Activated CD8-positive, alpha-beta memory T cell treated with anti-CD3 and anti-CD28 coated beads, Interleukin-2, amount 50 U/mL, for 24 hours (primary cell): ENCODE measurements at regions not wholly inside any gene's neighbourhood (a gene's known extent, or its start where the extent isn't known, plus 50 kb on each side); places are given as distances from the start of the nearest gene placed in this dataset.

ENCODE experiments used
- DNase-seq: peaks from one replicate; pipeline ENCODE4 v3.0.0-alpha.2; 2020; ENCODE audit errors: extremely low read depth

DNA sequence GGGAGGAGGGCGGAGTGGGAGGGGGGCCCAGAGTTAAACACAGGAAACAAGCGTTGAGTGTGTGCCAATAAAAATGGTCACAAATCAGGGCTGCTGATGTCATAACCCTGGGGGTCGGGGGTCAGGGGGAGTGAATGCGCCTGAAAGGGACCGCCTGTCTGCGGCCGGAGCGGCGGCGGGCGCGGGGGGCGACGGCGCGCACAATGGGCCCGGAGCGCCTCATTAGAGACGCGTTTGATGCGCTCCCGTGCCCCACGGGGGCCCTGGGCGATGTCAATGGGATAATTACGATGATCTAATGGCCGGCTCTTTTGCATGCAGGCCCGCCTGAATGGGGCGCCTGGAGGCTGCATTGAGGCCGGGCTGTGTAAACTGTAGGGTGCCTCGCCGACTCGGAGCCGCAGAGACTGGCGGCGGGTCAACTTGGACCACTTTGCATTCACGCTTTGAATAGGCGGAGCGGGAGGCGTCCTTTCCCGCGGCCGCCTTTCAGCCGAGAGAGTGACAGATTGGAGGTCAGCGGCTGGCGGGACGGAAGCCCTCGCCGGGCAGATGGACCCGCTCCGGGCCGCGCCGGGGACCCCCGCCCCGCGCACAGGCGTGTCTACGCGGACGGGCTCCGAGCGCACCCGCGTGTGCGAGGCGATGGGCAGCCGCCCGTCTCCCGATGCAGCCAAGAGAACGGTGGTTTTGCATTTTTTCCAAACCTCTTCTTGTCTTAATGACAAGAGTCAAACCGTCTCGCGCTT is 296.1 kb downstream of the TFAP2C start:
- DNase-seq: no peak

DNA sequence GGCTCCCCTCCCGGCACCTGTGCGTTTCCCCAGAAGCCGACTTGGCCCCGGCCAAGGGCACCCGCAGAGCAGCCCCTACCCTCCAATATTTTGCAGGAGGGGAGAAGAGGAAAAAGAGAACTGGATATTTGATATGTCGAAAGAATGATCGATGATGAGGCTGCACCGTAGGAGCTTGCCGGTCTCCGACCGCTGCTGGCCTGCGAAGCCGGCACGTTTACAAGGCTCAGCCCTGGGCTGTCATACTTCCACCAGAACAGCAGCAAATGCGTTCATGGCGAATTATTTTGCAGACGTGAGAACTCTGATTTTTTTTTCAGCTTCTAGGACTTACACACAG is 296.7 kb downstream of the TFAP2C start:
- no peak for DNase-seq

- no peak for DNase-seq
Measured at GRCh38 chr20:56926501-56926900, 297.4 kb downstream of the TFAP2C start.

- no peak for DNase-seq
Measured at GRCh38 chr20:56927127-56927526, 298.0 kb downstream of the TFAP2C start.

DNA sequence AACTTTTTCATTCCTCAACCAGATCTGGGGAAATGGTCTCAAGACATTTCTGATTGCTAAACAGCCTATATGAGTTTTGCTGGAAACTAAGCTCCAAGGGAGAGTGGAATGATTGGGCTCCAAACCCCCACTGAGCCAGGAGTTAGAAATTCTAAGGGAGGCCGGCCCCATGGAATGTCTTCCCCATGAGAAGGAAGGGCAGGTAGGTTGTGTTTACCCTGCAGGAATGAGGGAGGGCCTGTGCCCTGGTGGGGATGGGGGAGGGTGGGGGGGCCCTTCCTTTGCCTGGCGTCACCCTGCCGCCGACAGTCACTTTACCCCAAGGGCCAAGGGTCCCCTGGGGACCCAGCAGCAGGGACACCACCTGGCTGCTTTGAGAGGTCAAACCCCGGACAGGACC is 298.9 kb downstream of the TFAP2C start:
- DNase-seq: no peak

DNA sequence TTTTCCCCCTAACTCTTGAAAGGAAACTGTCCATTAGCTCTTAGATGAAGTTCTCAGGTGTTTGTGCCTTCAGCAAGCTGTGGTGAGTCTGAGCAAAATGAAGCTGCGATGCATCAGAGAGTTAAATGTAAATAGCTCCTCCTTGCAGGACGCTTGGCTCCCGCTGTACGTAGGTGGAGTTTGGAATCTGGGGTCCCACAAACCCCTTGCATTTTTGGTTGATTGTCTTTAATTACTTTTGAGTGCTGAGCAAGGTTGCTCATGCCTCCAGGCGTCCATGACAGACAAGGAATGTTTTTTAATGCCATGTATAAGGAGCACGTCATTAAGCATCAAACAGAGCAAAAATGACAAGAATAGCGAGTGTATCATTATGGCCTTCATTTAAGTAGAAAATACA is 300.5 kb downstream of the TFAP2C start:
- no peak for DNase-seq

- DNase-seq: no peak
Measured at GRCh38 chr20:56930876-56931275, 301.8 kb downstream of the TFAP2C start.

- DNase-seq: no peak
Measured at GRCh38 chr20:56932575-56933330, 303.6 kb downstream of the TFAP2C start.

- no peak for DNase-seq
Measured at GRCh38 chr20:56933331-56933698, 304.2 kb downstream of the TFAP2C start.

GRCh38 chr20:56934888-56935287 is 305.8 kb downstream of the TFAP2C start:
- no peak for DNase-seq

DNA sequence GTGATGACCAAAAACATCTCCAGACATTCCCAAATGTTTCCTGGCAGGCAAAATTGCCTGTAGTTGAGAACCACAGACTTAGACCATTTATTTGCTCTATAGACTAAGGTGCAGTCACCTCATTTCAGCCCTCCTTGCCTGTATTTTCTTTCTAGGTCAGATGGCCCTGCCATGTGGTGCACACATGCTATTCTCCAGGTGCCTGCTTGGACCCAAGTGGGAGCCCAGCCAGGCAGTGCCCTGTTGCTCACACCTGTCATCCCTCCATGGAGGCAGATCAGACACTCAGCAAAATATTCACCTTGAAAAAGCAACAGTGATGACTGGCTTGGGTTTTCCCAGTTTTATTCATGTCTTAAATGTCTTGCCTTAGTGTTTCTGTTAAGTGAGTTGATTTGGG is 311.4 kb downstream of the TFAP2C start:
- no peak for DNase-seq

DNA sequence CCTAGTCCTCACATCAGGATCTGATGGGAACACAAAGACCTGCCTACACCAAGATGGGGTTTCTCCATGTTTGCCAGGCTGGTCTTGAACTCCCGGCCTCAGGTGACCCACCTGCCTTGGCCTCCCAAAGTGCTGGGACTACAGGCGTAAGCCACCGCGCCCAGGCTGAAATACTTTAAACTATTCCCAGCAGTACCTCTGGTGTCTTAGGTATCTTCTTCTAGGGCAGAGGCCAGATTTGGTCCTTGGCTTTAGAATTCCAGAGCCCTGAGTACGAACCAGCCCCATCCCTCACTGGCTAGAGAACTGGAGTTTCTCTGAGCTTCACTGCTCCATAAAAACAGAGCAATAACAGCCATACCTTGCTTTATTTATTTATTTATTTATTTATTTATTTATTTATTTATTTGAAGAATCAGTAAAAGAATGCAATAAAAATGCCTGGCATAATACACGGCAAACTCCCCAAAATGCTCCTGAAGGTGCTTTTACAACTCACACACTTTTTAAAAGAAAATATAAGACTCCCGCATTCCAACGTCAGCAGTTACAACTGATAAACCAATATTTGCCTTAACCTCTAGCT is 312.1 kb downstream of the TFAP2C start:
- DNase-seq: no peak

GRCh38 chr20:56943946-56944945 is 315.1 kb downstream of the TFAP2C start:
- no peak for DNase-seq

DNA sequence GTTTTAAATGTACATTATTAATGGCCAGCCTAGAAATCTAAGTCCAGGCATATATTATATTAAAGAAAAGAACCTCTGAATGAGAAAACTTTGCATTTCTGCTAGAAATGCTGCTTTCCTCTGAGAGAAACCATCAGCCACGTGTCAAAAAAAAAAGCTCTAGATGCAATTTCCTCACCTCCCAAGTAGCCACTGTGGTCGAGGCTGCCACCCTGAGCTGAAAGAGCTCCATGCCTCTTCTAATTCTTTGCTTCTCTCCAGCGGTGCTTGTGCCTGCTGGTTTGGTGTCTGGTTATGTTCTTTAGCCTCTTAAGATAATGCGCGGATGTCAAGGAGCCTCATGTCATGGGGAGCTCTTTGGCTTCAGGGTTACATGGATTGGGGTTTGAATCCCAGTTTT is 316.0 kb downstream of the TFAP2C start:
- DNase-seq: no peak

DNA sequence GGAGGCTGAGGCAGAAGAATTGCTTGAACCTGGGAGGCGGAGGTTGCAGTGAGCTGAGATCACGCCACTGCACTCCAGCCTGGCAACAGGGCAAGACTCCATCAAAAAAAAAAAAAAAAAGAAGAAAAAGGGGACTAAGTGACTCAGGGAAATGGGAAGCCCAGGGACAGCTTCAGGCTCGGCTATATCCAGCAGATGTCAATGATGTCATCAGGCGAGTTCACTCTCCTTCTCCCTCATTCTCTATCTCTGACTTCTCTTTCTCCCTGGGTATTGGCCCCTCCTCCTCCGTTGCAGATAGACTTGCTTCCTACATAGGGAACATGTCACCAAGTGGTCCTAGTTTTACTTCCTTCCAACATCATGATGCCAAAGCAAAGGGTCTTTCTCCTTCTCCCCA is 316.8 kb downstream of the TFAP2C start:
- DNase-seq: no peak

DNA sequence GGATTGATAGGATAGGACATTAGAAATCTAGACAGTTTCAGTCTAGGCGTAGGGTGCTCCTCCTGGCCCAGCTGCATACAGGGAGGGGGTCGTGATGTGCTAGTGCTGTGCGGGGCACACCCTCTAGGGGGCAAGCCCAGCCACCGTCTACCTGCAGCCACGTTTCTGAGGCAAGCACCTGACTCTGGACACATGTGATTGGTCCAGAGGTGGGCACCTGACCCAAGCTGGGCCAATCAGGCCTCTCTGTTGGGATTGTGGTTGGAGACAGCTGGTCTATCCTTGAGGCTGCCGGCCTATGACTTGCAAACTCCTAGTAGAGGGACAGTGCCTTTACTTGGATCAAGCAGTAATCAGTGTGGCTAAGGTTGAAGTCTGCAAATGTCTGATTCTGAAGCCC is 317.1 kb downstream of the BMP7 start:
- no peak for DNase-seq

DNA sequence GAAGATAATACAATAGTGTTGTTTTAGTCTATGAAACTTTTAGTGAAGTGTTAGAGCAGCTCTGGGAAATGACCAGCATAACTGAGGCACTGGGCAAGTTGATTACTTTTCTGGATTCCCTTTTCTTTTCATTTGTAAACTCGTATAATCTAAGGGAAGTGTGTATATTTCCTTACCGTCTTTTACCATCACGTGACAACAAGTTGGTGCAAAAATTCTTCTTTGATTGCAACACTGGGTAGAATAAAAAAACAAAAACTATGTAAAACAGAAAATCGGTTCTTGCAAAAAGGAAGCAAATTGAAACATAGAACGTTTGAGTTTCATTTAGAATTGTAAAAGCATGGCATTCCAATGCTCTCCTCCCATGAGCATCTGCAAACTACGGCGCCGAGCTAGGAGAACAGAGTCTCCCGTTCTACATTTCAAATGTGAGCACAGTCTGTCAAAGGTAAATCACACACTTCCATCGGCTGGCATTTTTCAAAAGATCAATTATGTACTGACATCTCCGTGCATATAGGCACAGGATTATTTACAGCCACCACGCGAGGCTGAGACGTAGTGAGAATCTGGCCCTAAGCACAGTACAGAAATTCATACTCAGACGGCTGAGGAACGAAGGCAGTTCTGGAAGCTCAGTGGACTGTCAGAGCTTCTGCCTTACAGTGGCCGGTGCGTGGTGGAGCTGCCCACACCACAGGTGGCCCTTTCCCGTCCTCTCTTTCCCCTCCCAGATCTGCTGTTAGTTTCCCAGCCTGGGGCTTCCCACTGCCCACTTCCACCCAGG is 314.0 kb downstream of the BMP7 start:
- DNase-seq: no peak

- no peak for DNase-seq
Measured at GRCh38 chr20:56953048-56953586, 313.3 kb downstream of the BMP7 start.

DNA sequence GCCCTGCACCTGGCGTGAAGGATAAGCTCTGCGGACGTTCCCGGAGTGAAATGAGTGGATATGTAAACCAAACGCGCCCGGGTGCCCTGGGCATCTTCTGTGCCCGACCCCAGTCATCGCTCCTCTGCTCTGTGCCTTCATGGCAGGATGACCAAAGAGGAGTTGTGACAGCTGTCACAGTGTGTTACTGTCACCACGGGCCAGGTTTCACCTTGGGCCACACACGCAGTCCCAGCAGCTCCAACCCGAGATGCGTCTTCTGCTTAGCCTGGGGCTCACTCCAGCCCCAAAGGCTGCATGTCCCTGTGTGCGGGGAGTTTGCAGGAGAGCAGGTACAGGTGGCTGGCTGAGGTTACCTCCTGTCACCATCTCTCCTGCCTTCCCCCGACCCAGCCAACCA is 311.6 kb downstream of the BMP7 start:
- no peak for DNase-seq

DNA sequence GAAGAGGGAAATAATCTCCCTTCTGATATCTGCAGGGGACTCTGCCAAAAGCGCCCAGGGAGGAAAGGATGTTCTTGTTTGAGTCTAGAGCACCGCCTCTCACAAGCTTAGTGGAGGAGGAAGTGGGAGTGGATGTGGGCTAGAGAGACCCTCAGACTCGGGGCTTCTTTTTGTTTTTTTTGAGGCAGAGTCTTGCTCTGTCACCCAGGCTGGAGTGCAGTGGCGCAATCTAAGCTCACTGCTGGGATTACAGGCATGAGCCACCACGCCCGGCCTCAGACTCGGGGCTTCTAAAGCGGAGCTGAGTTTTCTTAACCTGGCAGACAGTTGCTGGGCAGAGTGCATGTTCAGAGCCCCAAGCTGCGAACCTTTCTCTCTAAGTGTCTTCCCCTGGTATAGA is 310.8 kb downstream of the BMP7 start:
- DNase-seq: no peak

DNA sequence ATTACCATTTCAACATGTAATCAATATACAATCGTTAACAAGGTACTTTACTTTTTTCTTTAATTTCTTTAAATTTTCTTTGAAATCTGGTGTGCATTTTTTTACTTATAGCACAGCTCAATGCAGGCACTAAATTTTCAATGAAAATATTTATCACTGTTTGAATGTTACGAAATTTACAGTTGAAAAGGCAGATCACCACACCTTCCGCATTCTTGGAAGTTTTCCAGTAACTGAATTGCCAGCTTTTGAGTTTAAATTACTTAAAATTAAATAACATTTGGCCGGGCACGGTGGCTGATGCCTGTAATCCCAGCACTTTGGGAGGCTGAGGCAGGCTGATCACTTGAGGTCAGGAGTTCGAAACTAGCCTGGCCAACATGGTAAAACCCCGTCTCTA is 309.9 kb downstream of the BMP7 start:
- DNase-seq: no peak
